K562 (cell line): ENCODE measurements at regions not wholly inside any gene's neighbourhood (a gene's known extent, or its start where the extent isn't known, plus 50 kb on each side); places are given as distances from the start of the nearest gene placed in this dataset.

Source experiments
- ATAC-seq: fragments of 200-7000 bp; cut with Tn5 transposase; 3 replicates; pipeline ENCODE4 v1.9.1; 2020; ENCODE audit warnings: moderate library complexity
- BruUV-seq: library from RNA; stranded (reverse); fragments of 400-500 nt; replicated peaks from 2 replicates; lab custom pipeline; 2021; lab: Mats Ljungman, UMichigan
- CTCF ChIA-PET: fragments of 300-600 bp; formaldehyde crosslinking; extraction: SDS; loops from one replicate; lab custom pipeline; 2021; ENCODE audit warnings: low intra/inter-chr PET ratio; lab: Yijun Ruan, JAX
- POLR2A ChIA-PET: fragments of 300-600, 350-650 bp; sonication (Branson Sonifier 250); formaldehyde crosslinking; extraction: SDS; loops from one replicate; lab custom pipeline; 2021; ENCODE audit warnings: antibody characterized with exemption, inconsistent platforms; lab: Yijun Ruan, JAX
- DNase-seq, 4 experiments: peaks; one replicate each; pipeline versions ENCODE4 v3.0.0 to v3.0.0-alpha.2; 2011 to 2018; ENCODE audit warnings: low spot score in 3 of 4, mixed read lengths in 3 of 4; ENCODE audit errors: extremely low read depth in 1 of 4
- FAIRE-seq: peaks from 2 replicates; lab custom pipeline; 2011; peaks lifted over from hg19 to GRCh38; lab: Jason Lieb, UNC
- H2AFZ ChIP-seq: 2 replicates; pipeline ENCODE4 v1.6.0; 2011; ENCODE audit warnings: low read depth, low read length, control low read depth, inconsistent platforms
- H3K27ac ChIP-seq: fragments of 200-600 bp; 3 replicates; pipeline ENCODE4 v1.8.0; 2011; ENCODE audit warnings: low read depth, mild to moderate bottlenecking, control low read depth, inconsistent platforms, low read length, moderate library complexity, mixed read lengths; ENCODE audit errors: extremely low read depth
- H3K27me3 ChIP-seq, 2 experiments: fragments of 300-600 bp in 1 of 2; 2 replicates in 1 of 2; 3 replicates in 1 of 2; pipeline versions ENCODE4 v1.6.0 to v1.8.0; 2011; ENCODE audit warnings: inconsistent platforms in 2 of 2, low read length in 2 of 2, mild to moderate bottlenecking in 1 of 2, mixed read lengths in 1 of 2, moderate library complexity in 1 of 2; ENCODE audit not compliant: control insufficient read depth in 2 of 2, insufficient read depth in 2 of 2
- H3K36me3 ChIP-seq: fragments of 300-600 bp; 3 replicates; pipeline ENCODE4 v1.8.0; 2011; ENCODE audit warnings: mild to moderate bottlenecking, low read length, inconsistent platforms; ENCODE audit not compliant: control insufficient read depth, insufficient read depth
- H3K4me1 ChIP-seq, 2 experiments: fragments of 200-600 bp in 1 of 2; replicated peaks in 1 of 2; 2 replicates in 1 of 2; 3 replicates in 1 of 2; pipeline versions ENCODE4 v1.5.1 to v1.8.0; 2011; ENCODE audit warnings: inconsistent platforms in 2 of 2, low read length in 2 of 2, mild to moderate bottlenecking in 1 of 2, mixed read lengths in 1 of 2, moderate library complexity in 1 of 2; ENCODE audit not compliant: control insufficient read depth in 2 of 2, insufficient read depth in 2 of 2
- H3K4me2 ChIP-seq: 2 replicates; pipeline ENCODE4 v1.6.1; 2011; ENCODE audit warnings: low read length, control low read depth, inconsistent platforms, mixed read lengths; ENCODE audit not compliant: insufficient read depth
- H3K4me3 ChIP-seq: fragments of 200-600 bp; sonication (generic), shearing (Covaris generic); 2 replicates; pipeline ENCODE4 v1.5.1; 2016; ENCODE audit warnings: control low read depth, inconsistent platforms
- H3K79me2 ChIP-seq: fragments of 200-600 bp; 3 replicates; pipeline ENCODE4 v1.8.0; 2011; ENCODE audit warnings: low read length, inconsistent platforms; ENCODE audit not compliant: control insufficient read depth, insufficient read depth
- H3K9ac ChIP-seq, 2 experiments: 2 replicates each; pipeline versions ENCODE4 v1.6.0 to v1.6.1; 2011; ENCODE audit warnings: low read depth in 2 of 2, low read length in 2 of 2, control low read depth in 1 of 2, inconsistent platforms in 1 of 2, mild to moderate bottlenecking in 1 of 2, mixed read lengths in 1 of 2; ENCODE audit not compliant: insufficient read depth in 1 of 2
- H3K9me1 ChIP-seq: one replicate; pipeline ENCODE4 v1.6.0; 2011; ENCODE audit warnings: inconsistent platforms, mild to moderate bottlenecking, low read length, moderate library complexity; ENCODE audit not compliant: control insufficient read depth, insufficient read depth
- H3K9me3 ChIP-seq: replicated peaks from 2 replicates; pipeline ENCODE4 v1.5.1; 2011; ENCODE audit warnings: low read depth, low read length, inconsistent platforms; ENCODE audit not compliant: control insufficient read depth, insufficient read depth
- H4K20me1 ChIP-seq: replicated peaks from 2 replicates; pipeline ENCODE4 v1.6.1; 2011; ENCODE audit warnings: low read length, inconsistent platforms, mixed read lengths; ENCODE audit not compliant: control insufficient read depth, insufficient read depth
- ARNT ChIP-seq, 2 experiments: fragments of 450-650 bp; IDR thresholded peaks; 2 replicates each; pipeline ENCODE4 v1.6.1; 2016; ENCODE audit warnings: mild to moderate bottlenecking in 1 of 2
- GABPB2 ChIP-seq: fragments of 250-450 bp; sonication (Bioruptor Pico); conservative IDR thresholded peaks from 2 replicates; pipeline ENCODE4 v1.5.1; 2021; ENCODE audit warnings: mild to moderate bottlenecking
- MITF ChIP-seq: IDR thresholded peaks from 2 replicates; pipeline ENCODE4 v1.6.1; 2014; ENCODE audit warnings: antibody characterized with exemption
- MYBL2 ChIP-seq, 2 experiments: fragments of 450-650 bp in 1 of 2; sonication (generic) in 1 of 2; formaldehyde crosslinking in 1 of 2; IDR thresholded peaks; 2 replicates each; pipeline versions ENCODE4 v1.6.1 to v1.8.1; 2017 to 2022; ENCODE audit warnings: borderline replicate concordance in 1 of 2, inconsistent platforms in 1 of 2, low read depth in 1 of 2, mild to moderate bottlenecking in 1 of 2, missing genetic modification reagents in 1 of 2, moderate library complexity in 1 of 2
- PBX2 ChIP-seq, 2 experiments: IDR thresholded peaks in 1 of 2; conservative IDR thresholded peaks in 1 of 2; 2 replicates each; pipeline ENCODE4 v1.6.1; 2016; ENCODE audit warnings: low read depth in 2 of 2, mild to moderate bottlenecking in 1 of 2, missing compliant biosample characterization in 1 of 2, missing genetic modification characterization in 1 of 2, moderate library complexity in 1 of 2
- TRIM28 ChIP-seq: fragments of 450-650 bp; IDR thresholded peaks from 2 replicates; pipeline ENCODE4 v1.6.1; 2017
- WGBS: fragments of 100-300 bp; shearing (Covaris generic); methylation state at CpG from one replicate; pipeline ENCODE4 v1.1.6; 2016; ENCODE audit warnings: low coverage, mixed read lengths; ENCODE audit not compliant: insufficient coverage; ENCODE audit errors: missing lambda C conversion rate; 5-methylcytosine and 5-hydroxymethylcytosine counted together
- in situ Hi-C: fragments of 300-500 bp; cut with MboI; formaldehyde crosslinking; loops from 4 replicates; pipeline ENCODE4 v1.15.0; 2018; ENCODE audit warnings: inconsistent platforms, mixed read lengths
- intact Hi-C: fragments of 100-400 bp; cut with micrococcal nuclease; formaldehyde crosslinking; loops from 2 replicates; pipeline ENCODE4 v1.14.2; 2022
- TF ChIP-seq, protein P1 (sequence below): IDR thresholded peaks from 2 replicates; pipeline ENCODE4 v1.6.1; 2011; ENCODE audit not compliant: insufficient read length; ENCODE audit errors: extremely low read depth

DNA sequence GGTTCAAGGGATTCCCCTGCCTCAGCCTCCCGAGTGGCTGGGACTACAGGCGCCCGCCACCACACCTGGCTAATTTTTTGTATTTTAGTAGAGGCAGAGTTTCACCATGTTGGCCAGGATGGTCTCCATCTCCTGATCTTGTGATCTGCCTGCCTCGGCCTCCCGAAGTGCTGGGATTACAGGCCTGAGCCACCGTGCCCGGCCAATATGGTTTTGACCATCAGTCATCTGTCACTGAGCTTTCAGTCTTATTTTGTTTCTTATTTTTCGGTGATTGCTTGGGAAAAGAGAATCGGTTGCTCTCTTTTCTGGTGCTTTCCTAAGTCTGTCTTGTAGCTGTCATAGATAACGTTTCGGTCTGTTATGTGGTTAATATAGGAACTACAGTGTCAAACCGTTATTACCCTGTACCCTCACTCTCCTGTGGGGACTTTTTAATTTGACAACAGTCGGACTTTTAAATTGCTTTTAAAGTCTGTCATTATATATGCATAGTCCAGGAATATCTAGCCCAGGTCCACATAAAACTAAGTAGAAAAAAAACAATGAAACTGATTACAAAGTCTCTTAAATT lies 453.4 kb downstream of the KCNJ18 start (continued):
- TF ChIP-seq PBX2 (CRISPR knock-in tag; IDR thresholded peaks at IDR 0.05; ENCODE audit: low read depth): no peak
- peak; percentile 45; the same call in 1 of the 2 replicates for TF ChIP-seq PBX2 (tag; conservative IDR thresholded peaks at IDR 0.05; ENCODE audit: low read depth)
- TF ChIP-seq, protein P1, sequence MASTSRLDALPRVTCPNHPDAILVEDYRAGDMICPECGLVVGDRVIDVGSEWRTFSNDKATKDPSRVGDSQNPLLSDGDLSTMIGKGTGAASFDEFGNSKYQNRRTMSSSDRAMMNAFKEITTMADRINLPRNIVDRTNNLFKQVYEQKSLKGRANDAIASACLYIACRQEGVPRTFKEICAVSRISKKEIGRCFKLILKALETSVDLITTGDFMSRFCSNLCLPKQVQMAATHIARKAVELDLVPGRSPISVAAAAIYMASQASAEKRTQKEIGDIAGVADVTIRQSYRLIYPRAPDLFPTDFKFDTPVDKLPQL: no peak

GRCh38 chr17:22158364-22158763 lies 466.0 kb downstream of the KCNJ18 start:
- intact Hi-C loops: no loop called here
- no peaks in the 10 kb centered on the region for H4K20me1 ChIP-seq
- DNase-seq: no peak
- no peak overlapping the region for H3K9ac ChIP-seq
- 35% methylated on average over 1 of the region's 1 CpG for WGBS
- peaks cover 60% of the 10 kb centered on the region for H3K79me2 ChIP-seq
- in situ Hi-C loops: no loop called here
- no peak overlapping the region; the same call in 2 of the 3 replicates for H3K27ac ChIP-seq
- peak; percentile 61 for ATAC-seq
- no peak for TF ChIP-seq MITF
- TF ChIP-seq ARNT (IDR thresholded peaks at IDR 0.05): no peak
- no peak for TF ChIP-seq GABPB2 (CRISPR knock-in tag)
- no peak for TF ChIP-seq TRIM28
- TF ChIP-seq MYBL2 (IDR thresholded peaks at IDR 0.05; ENCODE audit: low read depth): no peak
- no peak for TF ChIP-seq MYBL2 (CRISPR knock-in tag; IDR thresholded peaks at IDR 0.05; ENCODE audit: borderline replicate concordance)
- ChIA-PET POLR2A (interaction anchor here (0.8 to 1.1 kb wide), 2 partner anchors 9 to 12 kb away, joined by 4 read pairs; no protein-coding TSS in a partner anchor), CTCF (no interaction called here)
- H3K9me3 ChIP-seq: no peaks in the 10 kb centered on the region
- H3K4me3 ChIP-seq: no peak overlapping the region
- peaks cover 16% of the 10 kb centered on the region; the same call in 1 of the 3 replicates for H3K36me3 ChIP-seq
- no peak for FAIRE-seq
- BruUV-seq: no TSS peak
- no peaks in the 10 kb centered on the region for H3K9me1 ChIP-seq
- H3K27me3 ChIP-seq: no peaks in the 10 kb centered on the region
- H3K4me1 ChIP-seq: no peaks in the 10 kb centered on the region
- H3K4me2 ChIP-seq: no peak overlapping the region
- no peak overlapping the region for H2AFZ ChIP-seq
